GM12878 (cell line): ENCODE measurements at regions not wholly inside any gene's neighbourhood (a gene's known extent, or its start where the extent isn't known, plus 50 kb on each side); places are given as distances from the start of the nearest gene placed in this dataset.
"Not testable (repeated sequence)": the region's sequence is repeated elsewhere in the genome, so short reads cannot be mapped to it uniquely, and the experiment has no call there.

Experiments
- ATAC-seq: fragments of 200-7000 bp; cut with Tn5 transposase; 3 replicates; pipeline ENCODE4 v1.9.1; 2020; ENCODE audit warnings: mild to moderate bottlenecking, moderate library complexity
- BruUV-seq: library from RNA; stranded (reverse); fragments of 400-500 nt; replicated peaks from 2 replicates; lab custom pipeline; 2021; lab: Mats Ljungman, UMichigan
- CTCF ChIA-PET: fragments of 300-600 bp; sonication (Branson Sonifier 250); formaldehyde crosslinking; extraction: SDS; loops from one replicate; lab custom pipeline; 2021; ENCODE audit warnings: inconsistent platforms; lab: Yijun Ruan, JAX
- POLR2A ChIA-PET: fragments of 350-600 bp; formaldehyde crosslinking; extraction: SDS; loops from one replicate; lab custom pipeline; 2021; ENCODE audit warnings: inconsistent platforms; lab: Charles Lee
- RAD21 ChIA-PET: fragments of 300-600 bp; sonication (Branson Sonifier 250); formaldehyde crosslinking; loops from one replicate; lab custom pipeline; 2023; ENCODE audit warnings: antibody characterized with exemption; ENCODE audit not compliant: unreplicated experiment; lab: Charles Lee
- SMC1A ChIA-PET: fragments of 300-600 bp; sonication (Branson Sonifier 250); formaldehyde crosslinking; loops from one replicate; lab custom pipeline; 2023; ENCODE audit not compliant: unreplicated experiment, uncharacterized antibody; lab: Charles Lee
- DNase-seq: peaks from one replicate; pipeline ENCODE4 v3.0.0-alpha.2; 2011; ENCODE audit warnings: low read depth, low spot score
- FAIRE-seq: peaks from 3 replicates; lab custom pipeline; 2011; peaks lifted over from hg19 to GRCh38; lab: Jason Lieb, UNC
- H2AFZ ChIP-seq: 2 replicates; pipeline ENCODE4 v1.6.0; 2011; ENCODE audit warnings: low read depth, low read length, control low read depth; ENCODE audit not compliant: control insufficient read depth
- H3K27ac ChIP-seq: 2 replicates; pipeline ENCODE4 v1.5.1; 2011; ENCODE audit warnings: control low read depth; ENCODE audit not compliant: control insufficient read depth, insufficient read depth
- H3K27me3 ChIP-seq, 2 experiments: replicated peaks in 1 of 2; 2 replicates each; pipeline versions ENCODE4 v1.6.0 to v1.6.1; 2011; ENCODE audit warnings: low read length in 1 of 2; ENCODE audit not compliant: control insufficient read depth in 2 of 2, insufficient read depth in 2 of 2
- H3K36me3 ChIP-seq, 2 experiments: 2 replicates each; pipeline ENCODE4 v1.5.1; 2011; ENCODE audit warnings: low read length in 1 of 2; ENCODE audit not compliant: control insufficient read depth in 2 of 2, insufficient read depth in 2 of 2
- H3K4me1 ChIP-seq: 2 replicates; pipeline ENCODE4 v1.6.1; 2011; ENCODE audit warnings: mild to moderate bottlenecking, low read length, moderate library complexity, mixed read lengths; ENCODE audit not compliant: control insufficient read depth, insufficient read depth
- H3K4me2 ChIP-seq: 2 replicates; pipeline ENCODE4 v1.6.0; 2011; ENCODE audit warnings: control low read depth; ENCODE audit not compliant: control insufficient read depth, insufficient read depth
- H3K4me3 ChIP-seq: fragments of 200-600 bp; sonication (generic); 2 replicates; pipeline ENCODE4 v1.5.1; 2016
- H3K79me2 ChIP-seq: 2 replicates; pipeline ENCODE4 v1.6.0; 2011; ENCODE audit warnings: low read length; ENCODE audit not compliant: control insufficient read depth, insufficient read depth
- H3K9ac ChIP-seq: 2 replicates; pipeline ENCODE4 v1.8.0; 2011; ENCODE audit warnings: low read length, control low read depth, mixed read lengths; ENCODE audit not compliant: control insufficient read depth, insufficient read depth
- H3K9me3 ChIP-seq: replicated peaks from 3 replicates; pipeline ENCODE4 v1.5.1; 2011; ENCODE audit warnings: mild to moderate bottlenecking, low read length; ENCODE audit not compliant: control insufficient read depth, insufficient read depth
- H4K20me1 ChIP-seq: 2 replicates; pipeline ENCODE4 v1.6.0; 2011; ENCODE audit not compliant: control insufficient read depth, insufficient read depth
- WGBS: methylation state at CpG from one replicate; pipeline ENCODE4 v1.1.6; 2016; ENCODE audit warnings: low lambda C conversion rate; ENCODE audit not compliant: insufficient replicate concordance, insufficient coverage; ENCODE audit errors: missing lambda C conversion rate; 5-methylcytosine and 5-hydroxymethylcytosine counted together
- in situ Hi-C: fragments of 300-500 bp; cut with MboI; formaldehyde crosslinking; loops from 9 replicates; pipeline ENCODE4 v1.14.3; 2018; ENCODE audit warnings: mixed read lengths
- intact Hi-C: fragments of 100-400 bp; cut with micrococcal nuclease; formaldehyde crosslinking; loops from one replicate; pipeline ENCODE4 v1.14.2; 2022; ENCODE audit not compliant: unreplicated experiment

GRCh38 chr16:16494998-16495397, 116.1 kb downstream of the NPIPA7 start:
- H3K27ac ChIP-seq, H3K79me2 ChIP-seq, FAIRE-seq, H3K4me2 ChIP-seq, CTCF ChIA-PET, H3K27me3 ChIP-seq, H3K4me3 ChIP-seq, H2AFZ ChIP-seq, DNase-seq, H3K4me1 ChIP-seq, H3K9me3 ChIP-seq, ATAC-seq, intact Hi-C loops, H3K36me3 ChIP-seq, BruUV-seq, H3K9ac ChIP-seq, POLR2A ChIA-PET, H4K20me1 ChIP-seq, RAD21 ChIA-PET, in situ Hi-C loops, SMC1A ChIA-PET: not testable (repeated sequence)
- WGBS = 7% methylated on average over 5 of the region's 11 CpGs

GRCh38 chr16:16499875-16500274, 120.9 kb downstream of the NPIPA7 start:
- H2AFZ ChIP-seq, FAIRE-seq, H3K79me2 ChIP-seq, BruUV-seq, H3K27me3 ChIP-seq, H4K20me1 ChIP-seq, H3K9ac ChIP-seq, POLR2A ChIA-PET, CTCF ChIA-PET, H3K4me2 ChIP-seq, H3K27ac ChIP-seq, DNase-seq, H3K4me1 ChIP-seq, SMC1A ChIA-PET, intact Hi-C loops, RAD21 ChIA-PET, in situ Hi-C loops, H3K36me3 ChIP-seq, ATAC-seq, H3K4me3 ChIP-seq, H3K9me3 ChIP-seq: not testable (repeated sequence)
- no CpG with 5 or more reads among the region's 8 CpGs for WGBS

GRCh38 chr16:16507041-16507440, 128.1 kb downstream of the NPIPA7 start:
- H3K4me3 ChIP-seq, H3K4me2 ChIP-seq, H3K9ac ChIP-seq, DNase-seq, H3K9me3 ChIP-seq, H4K20me1 ChIP-seq, FAIRE-seq, ATAC-seq, intact Hi-C loops, POLR2A ChIA-PET, H3K4me1 ChIP-seq, BruUV-seq, in situ Hi-C loops, SMC1A ChIA-PET, H3K36me3 ChIP-seq, RAD21 ChIA-PET, H3K27ac ChIP-seq, H3K79me2 ChIP-seq, CTCF ChIA-PET, H2AFZ ChIP-seq, H3K27me3 ChIP-seq: not testable (repeated sequence)
- WGBS = no CpG with 5 or more reads among the region's 1 CpG

GRCh38 chr16:16508344-16508743, 129.4 kb downstream of the NPIPA7 start:
- H3K9ac ChIP-seq, H3K79me2 ChIP-seq, RAD21 ChIA-PET, DNase-seq, H3K36me3 ChIP-seq, intact Hi-C loops, H3K4me1 ChIP-seq, H3K4me3 ChIP-seq, in situ Hi-C loops, H2AFZ ChIP-seq, POLR2A ChIA-PET, H3K27me3 ChIP-seq, H3K27ac ChIP-seq, BruUV-seq, FAIRE-seq, H3K4me2 ChIP-seq, H3K9me3 ChIP-seq, SMC1A ChIA-PET, ATAC-seq, H4K20me1 ChIP-seq, CTCF ChIA-PET: not testable (repeated sequence)
- no CpG with 5 or more reads among the region's 2 CpGs for WGBS
